Psoas muscle (tissue), 7 donors: ENCODE measurements at regions not wholly inside any gene's neighbourhood (a gene's known extent, or its start where the extent isn't known, plus 50 kb on each side); places are given as distances from the start of the nearest gene placed in this dataset.

Experiments used
- ATAC-seq, 4 donors: fragments of 200-7000 bp; cut with Tn5 transposase; one replicate each; pipeline ENCODE4 v1.9.1; 2020; ENCODE audit warnings: moderate library complexity in 3 of 4, mild to moderate bottlenecking in 2 of 4
- DNase-seq, 2 donors: peaks; one replicate each; pipeline ENCODE4 v3.0.0-alpha.2; 2020
- H3K27ac ChIP-seq: fragments of 200-600 bp; one replicate; pipeline ENCODE4 v1.8.0; 2022
- H3K27me3 ChIP-seq, 3 donors: fragments of 200-600 bp in 1 of 3; one replicate each; pipeline versions ENCODE4 v1.6.1 to v1.8.0; 2013 to 2022; ENCODE audit warnings: low read length in 2 of 3, mild to moderate bottlenecking in 2 of 3, moderate library complexity in 1 of 3; ENCODE audit not compliant: insufficient read depth in 3 of 3
- H3K36me3 ChIP-seq, 2 donors: fragments of 200-600 bp in 1 of 2; one replicate each; pipeline versions ENCODE4 v1.6.1 to v1.8.0; 2013 to 2022; ENCODE audit warnings: low read depth in 1 of 2, mild to moderate bottlenecking in 1 of 2, moderate library complexity in 1 of 2; ENCODE audit not compliant: insufficient read depth in 1 of 2
- H3K4me1 ChIP-seq: fragments of 200-600 bp; one replicate; pipeline ENCODE4 v1.8.0; 2022
- H3K4me3 ChIP-seq: fragments of 200-600 bp; one replicate; pipeline ENCODE4 v1.8.0; 2022; ENCODE audit warnings: mild to moderate bottlenecking
- H3K9me3 ChIP-seq: fragments of 200-600 bp; one replicate; pipeline ENCODE4 v1.8.0; 2022
- CTCF ChIP-seq: fragments of 200-600 bp; IDR thresholded peaks from one replicate; pipeline ENCODE4 v1.8.0; 2022; ENCODE audit warnings: antibody characterized with exemption
- WGBS, 3 donors: extraction: QIAGEN DNeasy Blood & Tissue Kit; methylation state at CpG; one replicate each; pipeline versions ENCODE4 v1.1.6 to v1.1.7; 2013; 5-methylcytosine and 5-hydroxymethylcytosine counted together
- intact Hi-C, 2 donors: fragments of 100-400 bp; cut with DNase I; formaldehyde crosslinking; loops; one replicate each; pipeline versions ENCODE4 v1.11.0 to v1.14.2; 2022
- donor health status: healthy with polysubstance abuse.
- donor health status: DM: no; HTN: no; CAD: no; lungs with moderate emphysema.
- donor health status: Bipolar disorder and iron deficiency.
- donor health status: healthy.
- donor health status: DM: yes; HTN: yes; CAD: no.
- donor health status: DM: no; HTN: no; CAD: no.
- donor health status: DM: yes; HTN: yes; CAD: no.

- Histone ChIP-seq H3K27me3 (no peaks in the 10 kb centered on the region), H3K4me3 (no peak overlapping the region), H3K4me1 (no peaks in the 10 kb centered on the region), H3K27ac (no peak overlapping the region), H3K36me3 (no peaks in the 10 kb centered on the region), H3K9me3 (no peaks in the 10 kb centered on the region)
- intact Hi-C loops: no loop called here
- no peak for TF ChIP-seq CTCF
- no peak for DNase-seq
- ATAC-seq: no peak
- 66 to 91% (median 89%) methylated on average over 2 of the region's 2 CpGs for WGBS, 3 donors
Measured at GRCh38 chr4:170666909-170667308, 577.2 kb upstream of the AADAT start.

GRCh38 chr4:170662250-170662649, 572.5 kb upstream of the AADAT start:
- Histone ChIP-seq H3K4me1 (no peaks in the 10 kb centered on the region), H3K9me3 (no peaks in the 10 kb centered on the region), H3K36me3 (no peaks in the 10 kb centered on the region), H3K27me3 (no peaks in the 10 kb centered on the region), H3K27ac (no peak overlapping the region), H3K4me3 (no peak overlapping the region)
- no peak for TF ChIP-seq CTCF
- WGBS, 3 donors: 53 to 58% (median 54%) methylated on average over 4 of the region's 4 CpGs
- ATAC-seq (no peak), DNase-seq (no peak)
- intact Hi-C loops: no loop called here

- Histone ChIP-seq H3K4me3 (no peak overlapping the region), H3K4me1 (no peaks in the 10 kb centered on the region), H3K9me3 (no peaks in the 10 kb centered on the region), H3K27me3 (no peaks in the 10 kb centered on the region), H3K27ac (no peak overlapping the region), H3K36me3 (no peaks in the 10 kb centered on the region)
- no peak for DNase-seq
- TF ChIP-seq CTCF: no peak
- no peak for ATAC-seq
- intact Hi-C loops: no loop called here
- WGBS, 3 donors: 68 to 75% (median 69%) methylated on average over 2 of the region's 2 CpGs
Measured at GRCh38 chr4:170657761-170658160, 568.0 kb upstream of the AADAT start.

GRCh38 chr4:170656506-170656905, 566.8 kb upstream of the AADAT start:
- Histone ChIP-seq H3K27me3 (no peaks in the 10 kb centered on the region), H3K36me3 (no peaks in the 10 kb centered on the region), H3K4me1 (no peaks in the 10 kb centered on the region), H3K9me3 (no peaks in the 10 kb centered on the region), H3K4me3 (no peak overlapping the region), H3K27ac (no peak overlapping the region)
- intact Hi-C loops: no loop called here
- TF ChIP-seq CTCF: no peak
- no peak for ATAC-seq
- no peak for DNase-seq
- 63 to 71% (median 65%) methylated on average over 2 of the region's 2 CpGs for WGBS, 3 donors

GRCh38 chr4:170652571-170652970, 562.8 kb upstream of the AADAT start:
- Histone ChIP-seq H3K4me3 (no peak overlapping the region), H3K27me3 (no peaks in the 10 kb centered on the region), H3K36me3 (no peaks in the 10 kb centered on the region), H3K9me3 (no peaks in the 10 kb centered on the region), H3K27ac (no peak overlapping the region), H3K4me1 (no peaks in the 10 kb centered on the region)
- ATAC-seq (no peak), DNase-seq (no peak)
- intact Hi-C loops: no loop called here
- no peak for TF ChIP-seq CTCF
